ENCODE measurements at regions not wholly inside any gene's neighbourhood (a gene's known extent, or its start where the extent isn't known, plus 50 kb on each side); places are given as distances from the start of the nearest gene placed in this dataset.
A peak's percentile ranks its signal among the peaks of the same experiment; 100 is the strongest.

DNA sequence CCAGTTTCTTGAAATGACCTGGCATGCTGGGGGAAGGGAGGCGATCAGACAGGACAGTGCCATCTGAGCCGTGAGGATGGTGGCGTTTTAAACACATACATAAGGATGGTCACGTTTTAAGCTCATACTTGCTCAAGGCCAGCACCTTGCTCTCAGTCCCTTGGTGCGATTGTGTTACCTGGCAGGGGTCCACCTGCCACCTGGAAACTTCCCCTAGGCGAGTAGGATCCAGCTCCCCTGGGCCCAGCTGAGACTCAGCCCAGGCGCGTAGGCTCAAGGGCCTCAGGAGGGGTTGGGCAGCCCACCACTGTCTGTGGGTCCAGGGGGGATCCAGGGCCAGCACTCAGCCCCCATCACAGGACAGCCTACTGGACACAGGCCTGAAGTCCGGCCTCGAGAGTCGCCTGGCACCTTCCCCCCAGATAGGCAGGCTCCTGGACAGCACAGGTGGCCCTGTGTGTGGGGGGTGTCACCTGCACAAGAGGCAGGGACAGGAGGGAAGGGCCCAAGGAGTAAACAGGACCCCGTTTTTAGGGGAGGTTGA, 185.8 kb downstream of the BRD1 start:
- DNase-seq (ENCODE audit: low spot score), result no peak

DNA sequence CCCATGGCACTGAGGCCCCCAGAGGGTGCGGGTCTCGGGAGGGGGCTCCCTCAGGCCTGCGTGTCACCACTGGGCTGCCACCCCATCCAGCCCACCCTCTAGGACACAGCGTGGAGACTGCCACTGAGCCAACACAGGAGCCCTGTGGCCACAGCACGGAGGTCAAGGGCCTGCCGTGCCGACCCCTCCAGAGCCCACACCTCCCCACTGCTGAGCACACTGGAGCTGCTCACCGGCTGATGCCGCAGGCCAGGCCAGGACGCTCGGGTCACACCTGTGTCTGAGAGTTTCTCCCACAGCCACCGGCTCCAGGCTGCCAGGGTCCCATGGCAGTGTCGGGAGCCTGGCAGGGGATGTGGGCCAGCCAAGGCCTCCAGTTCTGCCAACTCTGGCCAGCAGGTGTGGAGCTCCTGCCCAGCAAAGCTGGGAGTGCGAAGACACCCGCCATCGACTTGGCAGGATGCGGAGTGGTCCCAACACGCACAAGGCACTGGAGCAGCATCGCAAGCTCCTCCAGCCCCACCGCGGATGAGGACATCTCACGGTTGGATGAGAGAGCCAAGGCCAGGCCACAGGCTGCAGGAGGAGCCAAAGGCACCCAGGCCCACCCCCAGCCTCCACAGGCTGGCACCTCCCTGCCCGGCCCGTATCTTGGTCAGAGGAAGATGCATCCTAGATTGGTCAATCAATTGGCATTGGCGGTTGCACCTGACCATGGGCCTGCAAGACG, 187.1 kb downstream of the BRD1 start:
- no peak for DNase-seq (ENCODE audit: low spot score)

DNA sequence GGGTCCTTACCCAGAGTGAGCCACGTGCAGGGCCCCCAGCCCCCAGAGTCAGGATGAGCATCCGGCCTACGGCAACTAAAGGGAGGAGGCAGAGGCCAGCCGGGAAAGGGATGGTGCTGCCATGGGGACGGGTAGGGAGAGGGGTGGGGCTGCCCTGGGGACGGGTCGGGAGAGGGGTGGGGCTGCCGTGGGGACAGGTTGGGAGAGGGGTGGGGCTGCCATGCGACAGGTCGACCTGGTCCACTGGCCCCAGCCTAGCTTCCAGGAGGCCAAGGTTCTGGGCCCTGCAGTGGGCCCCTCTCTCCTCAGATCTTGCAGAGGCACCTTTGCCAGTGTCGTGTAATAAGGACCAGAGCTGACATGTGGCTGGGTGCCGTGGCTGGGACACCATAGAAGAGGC, 187.7 kb downstream of the BRD1 start:
- DNase-seq (ENCODE audit: low spot score), result no peak

DNA sequence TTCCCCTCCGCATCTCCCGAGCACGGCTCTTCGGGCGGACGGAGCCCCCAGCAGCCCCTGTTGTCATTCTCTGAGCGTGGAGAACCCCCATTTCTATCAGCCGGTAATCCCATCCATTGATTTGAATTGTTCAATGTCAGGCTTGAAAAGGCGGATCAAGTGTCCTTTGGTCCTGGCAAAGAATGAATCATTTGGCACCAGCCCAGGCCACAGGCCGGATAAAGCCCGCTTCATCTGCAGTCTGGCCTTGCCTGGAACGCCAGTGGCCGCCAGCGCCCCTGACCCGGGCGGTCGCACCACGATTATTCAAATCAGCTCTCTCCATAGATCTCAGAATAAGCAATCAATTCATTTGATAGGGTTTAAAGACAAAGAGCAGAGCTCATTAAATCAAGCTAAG, 188.9 kb downstream of the BRD1 start:
- DNase-seq (ENCODE audit: low spot score), result peak; percentile 23

DNA sequence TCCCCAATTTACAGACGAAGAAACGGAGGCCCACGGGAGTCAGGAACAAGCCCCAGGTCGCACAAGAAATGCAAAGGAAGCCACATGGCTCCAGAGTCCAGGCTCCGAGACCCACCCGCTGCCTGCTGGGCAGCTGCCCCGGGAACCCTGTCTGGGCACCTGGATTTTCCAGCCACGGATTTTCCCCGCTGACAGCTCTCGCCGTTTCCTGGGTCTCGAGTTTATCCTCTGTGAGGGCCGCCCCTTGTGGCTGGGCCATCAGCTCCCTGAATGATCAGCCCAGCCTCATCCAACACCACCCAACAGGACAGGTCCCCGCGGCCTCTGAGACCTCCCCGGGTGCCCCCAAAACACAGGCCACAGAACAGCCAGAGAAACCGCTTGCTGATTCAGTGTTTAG, 189.7 kb downstream of the BRD1 start:
- DNase-seq (ENCODE audit: low spot score), result no peak

DNA sequence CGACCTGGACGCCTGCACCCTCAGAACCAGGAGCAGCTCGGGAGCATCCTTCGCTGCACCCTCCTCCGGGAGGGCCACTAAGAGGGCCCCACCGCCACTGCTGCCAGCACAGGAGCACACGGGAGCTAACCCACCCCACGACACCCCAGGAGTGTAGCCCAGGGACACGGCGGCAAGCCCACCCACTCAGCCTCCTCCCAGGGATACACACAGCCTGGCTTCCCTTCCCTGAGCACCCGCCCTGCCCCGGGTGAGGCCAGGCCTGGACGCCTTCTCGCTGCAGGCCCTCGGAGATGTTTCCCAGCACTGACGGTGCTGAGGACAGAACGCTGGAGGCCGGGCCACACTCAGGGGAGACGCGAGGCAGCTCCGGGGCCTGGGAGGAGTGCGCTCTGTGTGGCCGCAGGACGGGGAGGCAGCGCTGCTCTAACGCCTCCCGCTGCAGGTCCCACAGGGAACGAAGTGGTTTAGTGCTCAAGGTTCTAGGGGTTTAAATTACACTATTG, 190.4 kb downstream of the BRD1 start:
- DNase-seq (ENCODE audit: low spot score), result no peak

DNA sequence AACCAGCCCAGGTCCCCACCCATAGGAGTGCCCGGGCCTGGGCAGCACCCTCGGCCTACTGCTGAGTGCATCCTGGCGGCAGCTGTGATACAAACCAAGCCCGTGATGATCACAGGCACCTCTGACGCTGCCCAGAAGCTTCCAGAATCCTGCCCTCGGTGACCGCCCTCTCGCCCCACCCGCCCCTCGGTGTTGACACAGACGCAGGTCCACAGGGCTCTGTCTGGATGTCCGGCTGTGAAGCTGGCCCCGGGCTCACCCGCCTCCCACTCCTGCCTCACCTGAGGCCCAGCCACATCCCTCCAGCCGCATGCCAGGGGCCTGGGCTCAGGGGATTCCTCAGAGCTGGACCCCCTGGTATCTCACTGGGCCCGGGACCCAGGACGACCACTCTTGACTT, 191.0 kb downstream of the BRD1 start:
- DNase-seq (ENCODE audit: low spot score), result no peak

DNA sequence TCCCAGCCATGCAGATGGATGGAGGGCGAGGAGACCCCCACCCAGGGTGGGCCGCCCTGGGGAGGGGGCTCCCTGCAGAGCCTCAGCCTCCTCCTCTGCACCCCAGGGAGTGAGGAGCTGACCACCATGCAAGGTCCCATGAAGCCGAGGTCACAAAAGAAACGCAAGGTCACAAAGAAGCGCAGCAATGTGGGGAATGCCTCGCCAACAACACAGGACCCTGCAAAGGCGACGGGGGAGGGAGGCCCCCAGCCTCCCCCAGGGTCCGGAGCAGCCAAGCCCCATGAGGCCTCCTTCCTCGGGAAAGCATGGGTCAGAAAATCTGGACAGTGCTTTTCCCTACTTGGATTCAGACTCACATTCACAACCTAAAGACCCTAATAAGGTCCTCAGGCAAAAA, 191.5 kb downstream of the BRD1 start:
- no peak for DNase-seq (ENCODE audit: low spot score)

DNA sequence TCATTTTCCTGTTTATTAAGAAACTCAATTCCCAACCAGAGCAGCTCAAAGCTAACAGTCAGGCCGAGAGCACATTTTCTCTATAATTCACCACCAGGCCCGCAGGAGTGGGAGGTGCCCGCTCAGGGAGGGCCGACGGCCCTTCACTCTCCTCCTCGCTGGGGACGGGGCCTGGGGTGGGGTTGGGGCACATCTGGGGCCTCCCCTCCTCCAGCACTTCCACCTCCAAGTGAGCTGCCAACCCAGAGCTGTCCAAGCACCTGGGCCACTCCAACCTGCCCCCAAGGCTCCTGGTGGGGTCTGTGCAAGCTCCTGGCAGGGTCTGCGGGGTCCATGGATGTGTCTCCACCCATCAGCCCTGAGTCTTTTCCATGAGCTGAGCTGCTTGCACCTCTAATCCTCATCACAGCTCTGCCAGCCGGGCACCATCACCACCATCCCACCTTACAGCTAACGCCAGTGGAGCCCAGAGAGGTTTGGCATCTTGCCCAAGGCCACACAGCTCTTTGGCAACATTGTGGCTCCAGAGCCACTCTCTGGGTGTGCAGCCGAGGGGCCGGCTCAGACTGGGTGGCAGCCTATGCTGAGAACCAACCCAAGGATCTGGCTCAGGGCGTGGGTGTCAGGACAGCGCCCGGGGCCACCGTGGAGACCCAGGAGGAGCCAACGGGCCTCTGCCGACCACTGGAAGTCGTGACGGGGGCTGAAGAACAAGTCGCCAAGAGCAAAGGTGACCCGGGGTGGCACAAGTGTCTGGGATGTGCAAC, 193.5 kb downstream of the BRD1 start:
- no peak for DNase-seq (ENCODE audit: low spot score)

DNA sequence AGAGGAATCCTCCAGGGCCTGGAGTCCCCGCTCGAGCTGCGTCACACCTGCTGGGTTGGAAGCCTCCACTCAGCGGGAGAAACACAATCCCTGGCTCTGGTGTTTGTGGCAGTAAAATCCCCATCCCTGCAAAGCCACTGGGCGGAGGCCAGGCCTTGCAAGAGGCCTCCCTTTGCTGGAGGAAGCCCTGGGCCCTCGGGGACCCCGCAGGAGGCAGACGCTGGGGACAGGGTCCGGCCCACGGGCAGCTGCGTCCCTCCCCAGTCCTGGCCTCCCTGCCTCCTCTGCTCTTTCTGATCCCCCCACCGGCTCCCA, 194.7 kb downstream of the BRD1 start:
- DNase-seq (ENCODE audit: low spot score), result no peak

DNA sequence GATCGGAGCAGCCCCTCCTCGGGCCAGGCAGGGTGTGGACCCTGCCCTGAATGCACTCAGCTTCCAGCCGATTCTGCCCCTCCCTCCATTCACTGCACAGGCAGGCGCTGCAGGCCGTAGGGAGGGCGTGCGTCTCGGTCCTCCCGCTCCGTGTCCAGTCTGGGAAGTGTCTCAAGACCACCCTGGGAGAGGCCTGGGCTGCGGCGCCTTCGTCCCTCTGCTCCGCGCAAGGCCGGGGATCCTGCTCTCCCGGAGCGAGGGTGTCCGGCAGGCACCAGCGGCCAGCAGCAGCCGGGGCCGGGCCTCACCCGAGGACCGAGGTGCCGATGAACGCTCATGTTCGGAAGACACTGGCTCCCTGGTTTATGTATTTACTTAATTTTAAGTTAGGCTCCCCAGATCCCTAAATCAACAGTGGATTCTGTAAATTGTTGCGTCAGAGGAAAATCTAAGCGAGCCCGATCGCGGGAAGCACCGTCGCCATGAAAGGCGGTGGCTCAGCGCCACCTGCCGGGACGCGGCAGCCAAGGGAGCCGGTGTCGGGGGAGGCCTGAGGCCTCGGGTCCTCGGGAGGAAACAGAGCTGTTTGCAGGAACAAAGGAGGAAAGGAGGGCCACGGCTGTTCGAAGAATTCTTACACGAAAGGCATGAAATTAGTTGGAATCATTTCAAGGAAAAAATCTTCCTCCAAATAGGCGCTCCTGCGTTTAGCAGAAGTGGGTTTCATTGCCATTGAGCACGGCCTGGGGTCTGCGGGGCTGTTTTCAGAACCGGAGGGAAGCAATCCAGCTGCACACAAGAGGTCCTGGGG, 195.3 kb downstream of the BRD1 start:
- DNase-seq (ENCODE audit: low spot score), result no peak

DNA sequence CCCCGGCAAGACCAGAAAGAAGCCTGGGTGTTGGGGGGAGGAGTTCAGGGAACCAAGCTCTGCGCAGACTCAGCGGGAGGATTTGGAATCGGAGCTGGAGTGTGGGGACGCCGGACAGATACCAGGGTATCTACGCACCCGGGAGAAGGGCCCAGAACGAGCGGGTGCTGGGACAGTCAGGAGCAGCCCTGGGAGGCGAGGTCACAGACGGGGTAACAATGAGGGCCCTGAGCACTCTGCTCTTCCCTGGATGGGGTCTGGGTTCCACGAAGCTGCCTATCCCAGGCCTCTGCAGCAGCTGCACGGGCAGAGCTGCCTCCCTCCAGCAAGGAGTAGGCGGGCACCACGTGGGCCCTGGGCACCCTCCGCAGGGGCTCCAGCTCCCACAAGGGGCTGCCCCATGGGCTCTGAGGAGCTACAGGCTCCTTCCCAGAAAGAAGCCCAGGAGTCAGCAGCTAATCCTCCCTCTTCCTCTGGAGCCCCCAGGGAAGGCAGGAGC, 197.2 kb downstream of the BRD1 start:
- DNase-seq (ENCODE audit: low spot score), result no peak

DNA sequence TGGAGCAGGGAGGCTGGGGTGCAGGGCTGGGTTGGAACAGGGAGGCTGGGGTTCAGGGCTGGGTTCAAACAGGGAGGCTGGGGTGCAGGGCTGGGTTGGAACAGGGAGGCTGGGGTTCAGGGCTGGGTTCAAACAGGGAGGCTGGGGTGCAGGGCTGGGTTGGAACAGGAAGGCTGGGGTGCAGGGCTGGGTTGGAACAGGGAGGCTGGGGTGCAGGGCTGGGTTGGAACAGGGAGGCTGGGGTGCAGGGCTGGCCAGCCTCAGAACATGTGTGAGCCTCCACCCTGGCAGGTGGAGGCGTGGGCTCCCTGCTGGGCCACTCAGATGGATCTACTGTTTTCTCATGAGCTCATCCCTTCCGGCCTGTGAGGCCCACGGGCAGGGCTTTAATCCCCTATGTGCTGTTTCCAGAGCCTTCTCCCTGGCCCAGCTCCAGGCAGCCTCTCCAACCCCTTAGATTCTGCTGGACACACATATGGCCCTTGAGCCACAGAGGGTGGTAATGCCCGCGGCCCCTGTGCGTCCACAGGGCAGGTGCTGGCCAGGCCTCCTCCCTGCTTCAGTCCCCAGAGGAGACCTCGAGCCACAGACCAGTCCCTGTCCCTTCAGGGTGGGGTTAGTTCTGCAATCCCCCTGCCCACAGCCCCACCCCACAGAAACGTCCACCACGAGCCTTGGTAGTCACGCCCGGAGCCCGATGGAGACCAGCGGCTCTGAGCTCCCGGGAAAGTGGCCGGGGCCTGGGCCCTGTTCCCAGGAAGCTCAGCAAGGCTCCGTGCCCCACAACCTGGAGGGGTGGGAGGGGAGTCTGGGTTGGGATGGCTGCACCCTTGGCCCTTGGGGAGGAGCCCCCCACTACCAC, 197.9 kb downstream of the BRD1 start:
- no peak for DNase-seq (ENCODE audit: low spot score)

DNA sequence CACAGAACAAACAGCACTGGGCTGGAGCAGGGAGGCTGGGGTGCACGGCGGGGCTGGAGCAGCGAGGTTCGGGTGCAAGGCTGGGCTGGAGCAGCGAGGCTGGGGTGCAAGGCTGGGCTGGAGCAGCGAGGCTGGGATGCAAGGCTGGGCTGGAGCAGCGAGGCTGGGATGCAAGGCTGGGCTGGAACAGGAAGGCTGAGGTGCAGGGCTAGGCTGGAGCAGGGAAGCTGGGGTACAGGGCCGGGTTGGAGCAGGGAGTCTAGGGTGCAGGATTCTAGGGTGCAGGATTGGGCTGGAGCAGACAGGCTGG, 198.5 kb downstream of the BRD1 start:
- no peak for DNase-seq (ENCODE audit: low spot score)

DNA sequence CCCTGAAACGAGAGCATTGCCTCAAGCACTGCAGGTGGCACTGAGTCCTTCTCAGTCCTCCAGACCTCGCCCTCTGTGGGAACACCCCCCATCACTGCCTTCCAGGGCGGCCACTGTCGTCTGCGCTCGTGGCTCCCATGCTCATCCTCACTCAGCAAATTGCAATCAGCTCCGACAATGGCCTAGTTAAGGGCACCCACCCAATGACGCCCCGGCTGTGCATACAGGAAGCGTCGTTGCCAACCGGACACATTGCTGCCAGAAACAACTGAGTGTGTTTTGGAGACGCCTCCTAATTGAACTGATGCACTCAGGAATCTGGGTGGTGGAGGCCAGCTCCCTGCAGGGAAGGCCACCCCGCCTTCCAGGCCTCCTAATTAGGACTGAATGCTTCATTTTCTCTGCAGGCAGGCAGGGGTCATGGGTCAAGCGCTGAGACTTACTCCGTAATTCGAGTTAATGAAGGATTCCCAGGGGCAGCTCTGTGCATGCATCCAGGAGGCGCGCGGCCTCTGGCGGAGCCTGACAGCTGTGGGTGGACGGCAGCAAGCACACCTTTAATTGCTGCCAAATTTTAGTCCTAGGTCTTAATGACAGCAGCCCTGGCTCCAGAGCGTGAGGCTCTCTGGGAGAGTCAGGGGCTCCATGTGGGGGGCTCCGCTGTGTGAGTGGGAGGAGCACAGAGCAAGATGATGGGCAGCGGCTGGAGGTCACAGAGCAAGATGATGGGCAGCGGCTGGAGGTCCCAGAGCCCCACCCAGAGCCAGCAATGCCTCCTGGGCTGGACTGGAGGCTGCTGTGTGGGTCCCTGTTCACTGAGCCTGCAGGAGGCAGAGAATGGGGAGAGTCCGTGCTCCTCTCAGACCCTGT, 199.0 kb downstream of the BRD1 start:
- DNase-seq (ENCODE audit: low spot score), result no peak

DNA sequence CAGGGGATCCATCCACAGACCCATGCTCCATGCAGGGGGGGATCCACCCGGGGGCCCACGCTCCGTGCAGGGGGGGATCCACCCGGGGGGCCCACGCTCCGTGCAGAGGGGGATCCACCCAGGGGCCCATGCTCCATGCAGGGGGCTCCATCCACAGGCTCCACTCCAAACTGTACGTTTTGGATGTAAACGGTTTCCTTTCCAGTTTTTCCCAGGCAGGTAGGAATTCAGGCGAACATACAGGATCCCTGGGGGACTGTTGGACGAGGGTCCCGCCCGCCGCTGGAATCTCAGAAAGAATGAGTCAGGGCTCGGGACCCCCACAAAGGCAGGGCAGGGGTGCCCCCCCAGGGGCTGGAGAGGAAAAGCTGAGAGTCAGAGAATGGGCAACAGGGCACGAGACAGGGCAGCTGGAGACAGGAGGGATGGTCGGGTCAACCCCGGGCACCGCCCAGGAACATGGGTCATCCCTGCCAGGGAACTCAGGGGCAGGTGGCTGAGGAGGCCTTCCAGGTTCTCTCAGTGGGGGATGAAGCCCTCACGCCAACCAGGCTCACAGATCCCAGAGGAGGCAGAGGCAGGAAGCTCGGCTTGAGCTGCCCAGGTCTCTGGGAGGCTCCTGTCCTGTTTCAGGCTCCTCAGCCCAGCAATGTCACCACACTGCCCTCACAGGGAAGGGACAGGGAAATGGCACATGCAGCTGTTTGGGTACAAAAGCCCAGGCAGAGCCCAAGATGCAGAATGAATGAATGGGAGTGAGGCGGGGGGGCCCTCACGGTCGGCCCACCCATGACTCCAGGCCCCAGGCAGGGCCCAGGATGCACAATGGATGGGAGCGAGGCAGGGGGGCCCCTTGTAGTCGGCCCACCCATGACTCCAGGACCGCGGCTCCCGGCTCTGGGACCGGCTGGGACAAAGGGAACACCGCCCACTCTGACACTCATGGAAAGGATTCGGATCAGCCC, 200.2 kb downstream of the BRD1 start:
- DNase-seq (ENCODE audit: low spot score), result no peak

DNA sequence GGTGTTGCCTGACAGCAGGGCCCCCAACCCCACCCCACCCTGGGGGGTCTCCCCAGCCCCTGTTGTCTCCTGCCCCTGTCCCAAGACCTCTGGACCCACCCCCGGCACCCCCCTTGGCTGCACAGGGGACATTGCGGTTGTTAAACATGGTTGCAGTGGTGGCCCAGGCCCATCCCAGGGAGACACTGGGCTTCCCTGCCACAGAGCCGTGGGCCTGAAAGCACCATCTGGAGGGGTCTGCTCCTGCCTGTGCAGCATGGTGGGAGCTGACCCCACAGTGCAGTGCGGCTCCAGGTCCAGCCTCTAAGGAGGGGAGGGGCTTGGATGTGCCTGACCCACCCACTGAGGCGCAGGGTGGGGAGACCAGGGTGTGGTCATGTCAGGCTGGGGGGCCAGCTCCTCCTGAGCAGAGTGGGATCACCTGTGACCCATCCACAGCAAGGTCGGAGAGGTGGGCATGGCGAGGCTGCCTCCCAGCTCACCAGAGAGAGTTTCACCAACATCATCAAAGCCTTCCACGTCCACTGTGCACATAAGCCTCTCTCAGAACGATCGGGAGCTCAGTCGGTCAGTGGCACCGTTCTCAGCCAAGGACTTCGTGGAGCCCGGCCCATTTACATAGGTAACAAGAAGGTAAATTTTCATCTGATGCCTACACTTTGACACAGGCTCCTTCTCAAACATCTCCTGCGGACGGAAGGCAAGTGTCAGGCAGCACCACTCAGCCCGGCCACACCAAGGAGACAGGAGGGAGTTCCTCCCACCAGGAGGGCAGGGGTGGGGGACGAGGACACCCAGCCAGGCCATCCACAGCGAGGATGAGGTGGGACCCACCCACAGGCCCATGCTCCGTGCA, 201.1 kb downstream of the BRD1 start:
- DNase-seq (ENCODE audit: low spot score), result no peak

All from HT-29 (cell line).